ENCODE measurements at regions not wholly inside any gene's neighbourhood (a gene's known extent, or its start where the extent isn't known, plus 50 kb on each side); places are given as distances from the start of the nearest gene placed in this dataset.

DNA sequence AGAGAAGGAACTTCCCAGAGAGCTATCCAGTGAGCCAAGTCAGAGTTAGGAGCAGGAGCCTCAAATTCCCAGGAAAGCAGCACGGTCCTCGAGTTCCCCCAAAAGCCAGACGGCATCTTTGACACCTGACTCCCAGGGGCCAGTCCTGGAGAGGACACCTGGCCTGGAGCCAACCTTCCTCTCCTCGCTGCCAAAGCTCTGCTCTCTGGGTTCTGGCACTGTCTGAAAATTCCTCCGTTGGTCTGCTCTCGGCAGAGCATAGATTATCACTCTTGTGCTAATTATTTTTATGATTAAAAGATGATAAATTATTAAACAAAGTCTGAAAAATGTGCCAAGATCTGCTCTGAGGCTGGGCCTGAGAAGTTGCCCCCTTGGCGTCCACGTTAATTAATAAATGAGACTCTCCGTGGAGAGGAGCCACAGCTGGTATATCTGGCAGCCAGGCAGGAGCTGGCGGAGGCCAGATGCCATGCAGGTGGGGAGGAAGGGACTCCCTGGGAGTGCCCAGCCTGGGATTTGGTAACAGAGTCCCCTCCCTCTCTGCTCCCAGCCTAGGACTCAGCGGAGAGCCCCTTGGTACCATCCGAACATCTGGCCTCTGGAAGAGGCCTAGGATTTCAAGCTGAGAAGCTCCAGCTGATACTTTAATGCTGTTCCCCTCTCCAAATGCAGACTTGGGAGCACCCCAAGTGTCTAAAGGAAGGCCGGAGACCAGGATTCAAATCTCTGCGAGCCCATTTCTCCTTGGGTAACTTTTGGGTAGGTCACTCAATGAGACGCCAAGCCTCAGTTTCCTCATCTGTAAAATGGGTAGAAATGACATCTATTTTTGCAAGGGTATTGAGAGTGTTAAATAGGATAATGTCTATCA, 163.7 kb upstream of the POU3F1 start:
- Histone ChIP-seq H3K4me3 (ENCODE audit: low read length) (no peak overlapping the region), H3K4me2 (ENCODE audit: low read length) (no peak overlapping the region), H3K9me2 (ENCODE audit: insufficient read depth, low read length) (no peaks in the 10 kb centered on the region), H3K9me3 (ENCODE audit: low read length) (no peaks in the 10 kb centered on the region), H4K20me1 (ENCODE audit: insufficient read depth) (no peaks in the 10 kb centered on the region), H3K27ac (ENCODE audit: low read length) (no peak overlapping the region), H3K36me3 (ENCODE audit: insufficient read depth, low read length) (no peaks in the 10 kb centered on the region), H3K27me3 (ENCODE audit: insufficient read depth, low read depth, low read length) (no peaks in the 10 kb centered on the region), H3K79me2 (replicated peaks; ENCODE audit: insufficient read depth, low read length) (no peaks in the 10 kb centered on the region), H3K9ac (ENCODE audit: low read length) (no peak overlapping the region), H2AFZ (ENCODE audit: low read depth, low read length) (no peak overlapping the region), H3F3A (ENCODE audit: insufficient read depth, low read length, poor library complexity, severe bottlenecking) (no peaks in the 10 kb centered on the region)
- no peak for TF ChIP-seq EP300 (conservative IDR thresholded peaks at IDR 0.05; ENCODE audit: poor library complexity, severe bottlenecking)
- TF ChIP-seq, protein P1, sequence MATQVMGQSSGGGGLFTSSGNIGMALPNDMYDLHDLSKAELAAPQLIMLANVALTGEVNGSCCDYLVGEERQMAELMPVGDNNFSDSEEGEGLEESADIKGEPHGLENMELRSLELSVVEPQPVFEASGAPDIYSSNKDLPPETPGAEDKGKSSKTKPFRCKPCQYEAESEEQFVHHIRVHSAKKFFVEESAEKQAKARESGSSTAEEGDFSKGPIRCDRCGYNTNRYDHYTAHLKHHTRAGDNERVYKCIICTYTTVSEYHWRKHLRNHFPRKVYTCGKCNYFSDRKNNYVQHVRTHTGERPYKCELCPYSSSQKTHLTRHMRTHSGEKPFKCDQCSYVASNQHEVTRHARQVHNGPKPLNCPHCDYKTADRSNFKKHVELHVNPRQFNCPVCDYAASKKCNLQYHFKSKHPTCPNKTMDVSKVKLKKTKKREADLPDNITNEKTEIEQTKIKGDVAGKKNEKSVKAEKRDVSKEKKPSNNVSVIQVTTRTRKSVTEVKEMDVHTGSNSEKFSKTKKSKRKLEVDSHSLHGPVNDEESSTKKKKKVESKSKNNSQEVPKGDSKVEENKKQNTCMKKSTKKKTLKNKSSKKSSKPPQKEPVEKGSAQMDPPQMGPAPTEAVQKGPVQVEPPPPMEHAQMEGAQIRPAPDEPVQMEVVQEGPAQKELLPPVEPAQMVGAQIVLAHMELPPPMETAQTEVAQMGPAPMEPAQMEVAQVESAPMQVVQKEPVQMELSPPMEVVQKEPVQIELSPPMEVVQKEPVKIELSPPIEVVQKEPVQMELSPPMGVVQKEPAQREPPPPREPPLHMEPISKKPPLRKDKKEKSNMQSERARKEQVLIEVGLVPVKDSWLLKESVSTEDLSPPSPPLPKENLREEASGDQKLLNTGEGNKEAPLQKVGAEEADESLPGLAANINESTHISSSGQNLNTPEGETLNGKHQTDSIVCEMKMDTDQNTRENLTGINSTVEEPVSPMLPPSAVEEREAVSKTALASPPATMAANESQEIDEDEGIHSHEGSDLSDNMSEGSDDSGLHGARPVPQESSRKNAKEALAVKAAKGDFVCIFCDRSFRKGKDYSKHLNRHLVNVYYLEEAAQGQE (IDR thresholded peaks at IDR 0.05; ENCODE audit: borderline replicate concordance) = no peak
- no peak for TF ChIP-seq RAD21 (conservative IDR thresholded peaks at IDR 0.05)
- TF ChIP-seq MXI1 (conservative IDR thresholded peaks at IDR 0.05; ENCODE audit: poor library complexity, severe bottlenecking) = no peak
- TF ChIP-seq SMC3 (conservative IDR thresholded peaks at IDR 0.05; ENCODE audit: poor library complexity) = no peak
- TF ChIP-seq TAF1 (IDR thresholded peaks at IDR 0.05; ENCODE audit: low read depth) = no peak
- TF ChIP-seq, protein P2, sequence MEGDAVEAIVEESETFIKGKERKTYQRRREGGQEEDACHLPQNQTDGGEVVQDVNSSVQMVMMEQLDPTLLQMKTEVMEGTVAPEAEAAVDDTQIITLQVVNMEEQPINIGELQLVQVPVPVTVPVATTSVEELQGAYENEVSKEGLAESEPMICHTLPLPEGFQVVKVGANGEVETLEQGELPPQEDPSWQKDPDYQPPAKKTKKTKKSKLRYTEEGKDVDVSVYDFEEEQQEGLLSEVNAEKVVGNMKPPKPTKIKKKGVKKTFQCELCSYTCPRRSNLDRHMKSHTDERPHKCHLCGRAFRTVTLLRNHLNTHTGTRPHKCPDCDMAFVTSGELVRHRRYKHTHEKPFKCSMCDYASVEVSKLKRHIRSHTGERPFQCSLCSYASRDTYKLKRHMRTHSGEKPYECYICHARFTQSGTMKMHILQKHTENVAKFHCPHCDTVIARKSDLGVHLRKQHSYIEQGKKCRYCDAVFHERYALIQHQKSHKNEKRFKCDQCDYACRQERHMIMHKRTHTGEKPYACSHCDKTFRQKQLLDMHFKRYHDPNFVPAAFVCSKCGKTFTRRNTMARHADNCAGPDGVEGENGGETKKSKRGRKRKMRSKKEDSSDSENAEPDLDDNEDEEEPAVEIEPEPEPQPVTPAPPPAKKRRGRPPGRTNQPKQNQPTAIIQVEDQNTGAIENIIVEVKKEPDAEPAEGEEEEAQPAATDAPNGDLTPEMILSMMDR (IDR thresholded peaks at IDR 0.05; ENCODE audit: poor library complexity, severe bottlenecking) = no peak
- no peak for TF ChIP-seq POLR2AphosphoS5 (IDR thresholded peaks at IDR 0.05)
- TF ChIP-seq EZH2 (IDR thresholded peaks at IDR 0.05; ENCODE audit: borderline replicate concordance, insufficient read depth, low read length, poor library complexity, severe bottlenecking) = no peak

DNA sequence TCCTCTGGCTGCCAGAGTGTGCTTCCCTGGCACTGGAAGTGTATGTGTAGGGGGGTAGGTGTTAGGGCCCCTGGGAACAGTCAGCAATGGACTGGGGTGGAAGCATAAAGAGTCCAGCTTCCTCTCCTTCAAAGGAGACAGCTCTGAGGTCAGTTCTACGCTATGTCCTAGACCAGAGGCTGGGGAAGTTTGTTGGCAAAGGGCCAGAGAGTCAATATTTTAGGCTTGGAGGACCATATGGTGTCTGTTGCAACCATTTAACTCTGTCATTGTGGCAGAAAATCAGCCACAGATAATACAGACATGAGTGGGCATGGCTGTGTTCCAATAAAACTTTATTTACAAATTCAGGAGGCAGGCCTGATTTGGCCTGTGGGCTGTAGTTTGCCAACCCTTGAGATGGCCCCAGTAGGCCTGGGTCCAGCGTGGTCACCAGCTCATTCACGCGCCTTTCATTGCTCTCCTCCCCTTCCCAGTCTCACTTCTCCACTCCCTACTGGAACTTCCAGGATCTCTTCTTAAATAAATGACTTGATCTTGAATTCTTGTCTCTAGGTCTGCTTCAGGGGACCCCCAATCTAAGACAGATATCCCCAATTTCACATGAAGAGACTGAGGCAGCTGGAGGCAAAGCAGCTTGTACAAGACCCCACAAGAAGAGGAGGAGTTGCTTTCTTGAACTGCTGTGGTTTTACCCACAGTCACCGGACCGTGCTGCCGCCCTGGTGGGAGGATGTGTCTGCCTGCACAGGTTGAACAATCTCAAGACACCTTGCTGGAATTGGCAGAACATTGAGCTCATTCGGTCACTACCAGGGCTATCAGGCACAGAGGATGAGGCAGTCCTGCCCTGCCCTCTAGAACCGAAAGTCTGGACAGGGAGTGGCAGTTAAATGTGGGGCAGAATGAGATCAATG, 162.4 kb upstream of the POU3F1 start:
- Histone ChIP-seq H3K9me3 (ENCODE audit: low read length) (no peaks in the 10 kb centered on the region), H3K79me2 (replicated peaks; ENCODE audit: insufficient read depth, low read length) (no peaks in the 10 kb centered on the region), H3K27me3 (ENCODE audit: insufficient read depth, low read depth, low read length) (no peaks in the 10 kb centered on the region), H3K9me2 (ENCODE audit: insufficient read depth, low read length) (no peaks in the 10 kb centered on the region), H3K27ac (ENCODE audit: low read length) (no peak overlapping the region), H2AFZ (ENCODE audit: low read depth, low read length) (no peak overlapping the region), H4K20me1 (ENCODE audit: insufficient read depth) (no peaks in the 10 kb centered on the region), H3K9ac (ENCODE audit: low read length) (no peak overlapping the region), H3K4me3 (ENCODE audit: low read length) (no peak overlapping the region), H3F3A (ENCODE audit: insufficient read depth, low read length, poor library complexity, severe bottlenecking) (no peaks in the 10 kb centered on the region), H3K36me3 (ENCODE audit: insufficient read depth, low read length) (no peaks in the 10 kb centered on the region), H3K4me2 (ENCODE audit: low read length) (no peak overlapping the region)
- TF ChIP-seq, protein P1 (IDR thresholded peaks at IDR 0.05; ENCODE audit: borderline replicate concordance) = no peak
- TF ChIP-seq MXI1 (conservative IDR thresholded peaks at IDR 0.05; ENCODE audit: poor library complexity, severe bottlenecking) = no peak
- TF ChIP-seq TAF1 (IDR thresholded peaks at IDR 0.05; ENCODE audit: low read depth) = no peak
- TF ChIP-seq EZH2 (IDR thresholded peaks at IDR 0.05; ENCODE audit: borderline replicate concordance, insufficient read depth, low read length, poor library complexity, severe bottlenecking) = no peak
- TF ChIP-seq EP300 (conservative IDR thresholded peaks at IDR 0.05; ENCODE audit: poor library complexity, severe bottlenecking) = no peak
- no peak for TF ChIP-seq POLR2AphosphoS5 (IDR thresholded peaks at IDR 0.05)
- no peak for TF ChIP-seq SMC3 (conservative IDR thresholded peaks at IDR 0.05; ENCODE audit: poor library complexity)
- no peak for TF ChIP-seq RAD21 (conservative IDR thresholded peaks at IDR 0.05)
- TF ChIP-seq, protein P2 (IDR thresholded peaks at IDR 0.05; ENCODE audit: poor library complexity, severe bottlenecking) = no peak

Data from neural cell (in vitro differentiated cells).